ENCODE measurements at regions not wholly inside any gene's neighbourhood (a gene's known extent, or its start where the extent isn't known, plus 50 kb on each side); places are given as distances from the start of the nearest gene placed in this dataset.

DNA sequence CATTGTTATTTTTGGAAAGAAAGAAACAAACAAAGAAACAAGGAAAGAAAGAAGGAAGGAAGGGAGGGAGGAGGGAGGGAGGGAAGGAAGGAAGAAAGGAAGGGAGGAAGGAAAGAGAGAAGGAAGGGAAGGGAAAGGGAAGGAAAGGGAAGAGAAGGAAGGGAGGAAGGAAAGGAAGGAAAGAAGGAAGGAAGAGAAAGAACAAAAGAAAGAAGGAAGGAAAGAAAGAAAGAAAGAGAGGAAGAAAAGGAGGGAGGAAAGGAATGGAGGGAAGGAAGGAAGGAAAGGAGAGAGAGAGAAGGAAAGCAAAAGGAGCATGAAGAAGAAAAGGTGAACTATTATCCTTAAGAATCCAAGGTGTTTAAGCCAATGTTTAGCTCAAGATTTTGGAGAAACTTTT is 262.7 kb upstream of the STT3B start:
- TF ChIP-seq, protein P1, sequence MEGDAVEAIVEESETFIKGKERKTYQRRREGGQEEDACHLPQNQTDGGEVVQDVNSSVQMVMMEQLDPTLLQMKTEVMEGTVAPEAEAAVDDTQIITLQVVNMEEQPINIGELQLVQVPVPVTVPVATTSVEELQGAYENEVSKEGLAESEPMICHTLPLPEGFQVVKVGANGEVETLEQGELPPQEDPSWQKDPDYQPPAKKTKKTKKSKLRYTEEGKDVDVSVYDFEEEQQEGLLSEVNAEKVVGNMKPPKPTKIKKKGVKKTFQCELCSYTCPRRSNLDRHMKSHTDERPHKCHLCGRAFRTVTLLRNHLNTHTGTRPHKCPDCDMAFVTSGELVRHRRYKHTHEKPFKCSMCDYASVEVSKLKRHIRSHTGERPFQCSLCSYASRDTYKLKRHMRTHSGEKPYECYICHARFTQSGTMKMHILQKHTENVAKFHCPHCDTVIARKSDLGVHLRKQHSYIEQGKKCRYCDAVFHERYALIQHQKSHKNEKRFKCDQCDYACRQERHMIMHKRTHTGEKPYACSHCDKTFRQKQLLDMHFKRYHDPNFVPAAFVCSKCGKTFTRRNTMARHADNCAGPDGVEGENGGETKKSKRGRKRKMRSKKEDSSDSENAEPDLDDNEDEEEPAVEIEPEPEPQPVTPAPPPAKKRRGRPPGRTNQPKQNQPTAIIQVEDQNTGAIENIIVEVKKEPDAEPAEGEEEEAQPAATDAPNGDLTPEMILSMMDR (IDR thresholded peaks at IDR 0.05; ENCODE audit: low read length), result no peak
- TF ChIP-seq EZH2 (IDR thresholded peaks at IDR 0.05; ENCODE audit: borderline replicate concordance, low read length), result no peak
